Panc1 (cell line): ENCODE measurements at regions not wholly inside any gene's neighbourhood (a gene's known extent, or its start where the extent isn't known, plus 50 kb on each side); places are given as distances from the start of the nearest gene placed in this dataset.

Experiments used
- POLR2AphosphoS5 ChIP-seq: IDR thresholded peaks from 2 replicates; pipeline ENCODE4 v1.6.1; 2012; ENCODE audit warnings: mild to moderate bottlenecking, low read depth, low read length, moderate library complexity
- SIN3A ChIP-seq: IDR thresholded peaks from 2 replicates; pipeline ENCODE4 v1.6.1; 2012; ENCODE audit warnings: low read depth, mild to moderate bottlenecking, low read length, moderate library complexity, borderline replicate concordance; ENCODE audit not compliant: insufficient read depth
- TCF7L2 ChIP-seq: IDR thresholded peaks from 2 replicates; pipeline ENCODE4 v1.6.1; 2011; ENCODE audit warnings: mild to moderate bottlenecking, low read depth, low read length, inconsistent platforms
- TF ChIP-seq, protein P1 (sequence below): fragments of 450-650 bp; IDR thresholded peaks from 2 replicates; pipeline ENCODE4 v1.5.1; 2017; ENCODE audit warnings: mild to moderate bottlenecking
- TF ChIP-seq, protein P2 (sequence below), 2 experiments: IDR thresholded peaks; 2 replicates each; pipeline ENCODE4 v1.6.1; 2011 to 2012; ENCODE audit warnings: low read depth in 2 of 2, control low read depth in 1 of 2, low read length in 1 of 2, mild to moderate bottlenecking in 1 of 2, moderate library complexity in 1 of 2; ENCODE audit not compliant: insufficient read depth in 1 of 2

DNA sequence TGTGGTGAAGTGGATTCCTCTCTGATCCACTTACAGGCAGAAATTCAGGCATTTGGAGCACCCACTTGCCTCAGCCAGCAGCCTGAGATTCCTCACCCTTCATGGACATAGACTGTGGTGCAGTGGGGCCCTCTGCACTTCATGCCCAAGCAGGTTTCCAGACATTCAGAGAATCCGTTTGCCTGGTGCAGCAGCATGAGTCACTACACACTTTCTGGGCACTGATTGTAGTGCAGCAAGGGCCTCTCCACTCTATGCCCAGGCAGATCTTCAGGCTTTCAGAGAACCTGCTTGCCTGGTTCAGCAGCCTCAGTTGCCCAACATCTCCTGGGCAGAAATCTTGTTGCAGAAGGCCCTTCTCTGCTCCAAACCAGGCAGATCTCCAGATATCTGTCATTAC is 920.9 kb downstream of the SLITRK5 start:
- TF ChIP-seq, protein P1, sequence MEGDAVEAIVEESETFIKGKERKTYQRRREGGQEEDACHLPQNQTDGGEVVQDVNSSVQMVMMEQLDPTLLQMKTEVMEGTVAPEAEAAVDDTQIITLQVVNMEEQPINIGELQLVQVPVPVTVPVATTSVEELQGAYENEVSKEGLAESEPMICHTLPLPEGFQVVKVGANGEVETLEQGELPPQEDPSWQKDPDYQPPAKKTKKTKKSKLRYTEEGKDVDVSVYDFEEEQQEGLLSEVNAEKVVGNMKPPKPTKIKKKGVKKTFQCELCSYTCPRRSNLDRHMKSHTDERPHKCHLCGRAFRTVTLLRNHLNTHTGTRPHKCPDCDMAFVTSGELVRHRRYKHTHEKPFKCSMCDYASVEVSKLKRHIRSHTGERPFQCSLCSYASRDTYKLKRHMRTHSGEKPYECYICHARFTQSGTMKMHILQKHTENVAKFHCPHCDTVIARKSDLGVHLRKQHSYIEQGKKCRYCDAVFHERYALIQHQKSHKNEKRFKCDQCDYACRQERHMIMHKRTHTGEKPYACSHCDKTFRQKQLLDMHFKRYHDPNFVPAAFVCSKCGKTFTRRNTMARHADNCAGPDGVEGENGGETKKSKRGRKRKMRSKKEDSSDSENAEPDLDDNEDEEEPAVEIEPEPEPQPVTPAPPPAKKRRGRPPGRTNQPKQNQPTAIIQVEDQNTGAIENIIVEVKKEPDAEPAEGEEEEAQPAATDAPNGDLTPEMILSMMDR: no peak
- no peak for TF ChIP-seq POLR2AphosphoS5
- no peak for TF ChIP-seq TCF7L2
- TF ChIP-seq SIN3A: no peak
- TF ChIP-seq, protein P2, sequence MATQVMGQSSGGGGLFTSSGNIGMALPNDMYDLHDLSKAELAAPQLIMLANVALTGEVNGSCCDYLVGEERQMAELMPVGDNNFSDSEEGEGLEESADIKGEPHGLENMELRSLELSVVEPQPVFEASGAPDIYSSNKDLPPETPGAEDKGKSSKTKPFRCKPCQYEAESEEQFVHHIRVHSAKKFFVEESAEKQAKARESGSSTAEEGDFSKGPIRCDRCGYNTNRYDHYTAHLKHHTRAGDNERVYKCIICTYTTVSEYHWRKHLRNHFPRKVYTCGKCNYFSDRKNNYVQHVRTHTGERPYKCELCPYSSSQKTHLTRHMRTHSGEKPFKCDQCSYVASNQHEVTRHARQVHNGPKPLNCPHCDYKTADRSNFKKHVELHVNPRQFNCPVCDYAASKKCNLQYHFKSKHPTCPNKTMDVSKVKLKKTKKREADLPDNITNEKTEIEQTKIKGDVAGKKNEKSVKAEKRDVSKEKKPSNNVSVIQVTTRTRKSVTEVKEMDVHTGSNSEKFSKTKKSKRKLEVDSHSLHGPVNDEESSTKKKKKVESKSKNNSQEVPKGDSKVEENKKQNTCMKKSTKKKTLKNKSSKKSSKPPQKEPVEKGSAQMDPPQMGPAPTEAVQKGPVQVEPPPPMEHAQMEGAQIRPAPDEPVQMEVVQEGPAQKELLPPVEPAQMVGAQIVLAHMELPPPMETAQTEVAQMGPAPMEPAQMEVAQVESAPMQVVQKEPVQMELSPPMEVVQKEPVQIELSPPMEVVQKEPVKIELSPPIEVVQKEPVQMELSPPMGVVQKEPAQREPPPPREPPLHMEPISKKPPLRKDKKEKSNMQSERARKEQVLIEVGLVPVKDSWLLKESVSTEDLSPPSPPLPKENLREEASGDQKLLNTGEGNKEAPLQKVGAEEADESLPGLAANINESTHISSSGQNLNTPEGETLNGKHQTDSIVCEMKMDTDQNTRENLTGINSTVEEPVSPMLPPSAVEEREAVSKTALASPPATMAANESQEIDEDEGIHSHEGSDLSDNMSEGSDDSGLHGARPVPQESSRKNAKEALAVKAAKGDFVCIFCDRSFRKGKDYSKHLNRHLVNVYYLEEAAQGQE (IDR thresholded peaks at IDR 0.05; ENCODE audit: insufficient read depth in 1 of 2, low read depth in 2 of 2, low read length in 1 of 2): no peak
